HCT116 (cell line): ENCODE measurements at regions not wholly inside any gene's neighbourhood (a gene's known extent, or its start where the extent isn't known, plus 50 kb on each side); places are given as distances from the start of the nearest gene placed in this dataset.

Experiments
- ATAC-seq: fragments of 200-7000 bp; cut with Tn5 transposase; 2 replicates; pipeline ENCODE4 v1.9.1; 2020; ENCODE audit warnings: mild to moderate bottlenecking, moderate library complexity
- BruUV-seq: library from RNA; stranded (reverse); fragments of 400-500 nt; replicated peaks from 2 replicates; lab custom pipeline; 2021; lab: Mats Ljungman, UMichigan
- CTCF ChIA-PET: fragments of 300-600 bp; sonication (Branson Sonifier 250); formaldehyde crosslinking; loops from one replicate; lab custom pipeline; 2021; ENCODE audit warnings: antibody characterized with exemption; lab: Charles Lee
- POLR2A ChIA-PET: fragments of 300-600, 350-600 bp; sonication (Branson Sonifier 250); formaldehyde crosslinking; loops from one replicate; lab custom pipeline; 2021; ENCODE audit warnings: antibody characterized with exemption; lab: Charles Lee
- RAD21 ChIA-PET, 2 experiments: fragments of 300-600 bp; sonication (Branson Sonifier 250); formaldehyde crosslinking; loops; one replicate each; lab custom pipeline; 2023; ENCODE audit warnings: low total read pairs in 2 of 2; ENCODE audit not compliant: uncharacterized antibody in 2 of 2, unreplicated experiment in 2 of 2, low non-redundant PET in 1 of 2; lab: Charles Lee
- DNase-seq: peaks from one replicate; pipeline ENCODE4 v3.0.0-alpha.2; 2010; ENCODE audit warnings: low read depth, low spot score
- H2AFZ ChIP-seq: fragments of 200-600 bp; shearing (Covaris generic), sonication (generic); 2 replicates; pipeline ENCODE4 v1.6.1; 2017; ENCODE audit warnings: low read depth, mixed run types, mixed read lengths, antibody characterized with exemption, low read length; ENCODE audit not compliant: poor library complexity, severe bottlenecking
- H3K27ac ChIP-seq: 2 replicates; pipeline ENCODE4 v1.5.1; 2012; ENCODE audit warnings: low read depth, low read length
- H3K27me3 ChIP-seq: fragments of 200-600 bp; sonication (generic); 2 replicates; pipeline ENCODE4 v1.6.1; 2016; ENCODE audit warnings: mixed run types, low read length, mixed read lengths; ENCODE audit not compliant: insufficient read depth
- H3K36me3 ChIP-seq, 2 experiments: fragments of 200-500 bp in 1 of 2; fragments of 200-600 bp in 1 of 2; sonication (Bioruptor generic) in 1 of 2; sonication (generic) in 1 of 2; 2 replicates each; pipeline versions ENCODE4 v1.5.1 to v1.6.1; 2014 to 2016; ENCODE audit warnings: low read length in 2 of 2, inconsistent platforms in 1 of 2, mixed read lengths in 1 of 2, mixed run types in 1 of 2; ENCODE audit not compliant: insufficient read depth in 2 of 2, control insufficient read depth in 1 of 2
- H3K4me1 ChIP-seq, 2 experiments: fragments of 200-600 bp in 1 of 2; sonication (generic) in 1 of 2; 2 replicates each; pipeline versions ENCODE4 v1.5.1 to v1.6.1; 2012 to 2017; ENCODE audit warnings: low read length in 2 of 2, inconsistent platforms in 1 of 2, mild to moderate bottlenecking in 1 of 2, mixed read lengths in 1 of 2, mixed run types in 1 of 2, moderate library complexity in 1 of 2; ENCODE audit not compliant: insufficient read depth in 2 of 2, control insufficient read depth in 1 of 2
- H3K4me2 ChIP-seq: fragments of 200-600 bp; sonication (generic); 2 replicates; pipeline ENCODE4 v1.6.1; 2017; ENCODE audit warnings: mixed run types, low read length, mixed read lengths
- H3K4me3 ChIP-seq, 2 experiments: fragments of 200-600 bp in 1 of 2; sonication (generic) in 1 of 2; replicated peaks in 1 of 2; 2 replicates each; pipeline ENCODE4 v1.5.1; 2011 to 2016; ENCODE audit warnings: low read length in 2 of 2, control low read depth in 1 of 2, low read depth in 1 of 2, mild to moderate bottlenecking in 1 of 2, mixed read lengths in 1 of 2, mixed run types in 1 of 2
- H3K79me2 ChIP-seq: fragments of 200-600 bp; sonication (generic); 2 replicates; pipeline ENCODE4 v1.6.1; 2017; ENCODE audit warnings: mild to moderate bottlenecking, mixed run types, low read length, moderate library complexity, mixed read lengths; ENCODE audit not compliant: insufficient read depth
- H3K9ac ChIP-seq: fragments of 200-600 bp; sonication (generic); 2 replicates; pipeline ENCODE4 v1.6.1; 2016; ENCODE audit warnings: low read length, mixed read lengths
- H3K9me2 ChIP-seq: fragments of 200-600 bp; sonication (generic), shearing (Covaris generic); 2 replicates; pipeline ENCODE4 v1.6.1; 2017; ENCODE audit warnings: mixed run types, mild to moderate bottlenecking, moderate library complexity; ENCODE audit not compliant: insufficient read depth
- H3K9me3 ChIP-seq, 2 experiments: fragments of 200-500 bp in 1 of 2; fragments of 200-600 bp in 1 of 2; sonication (Bioruptor generic) in 1 of 2; sonication (generic) in 1 of 2; 2 replicates each; pipeline ENCODE4 v1.6.1; 2014 to 2017; ENCODE audit warnings: low read length in 2 of 2, mixed read lengths in 2 of 2, inconsistent platforms in 1 of 2, low read depth in 1 of 2, mild to moderate bottlenecking in 1 of 2, mixed run types in 1 of 2, moderate library complexity in 1 of 2; ENCODE audit not compliant: control insufficient read depth in 1 of 2, insufficient read depth in 1 of 2
- H4K20me1 ChIP-seq: fragments of 200-600 bp; sonication (generic), shearing (Covaris generic); 2 replicates; pipeline ENCODE4 v1.6.1; 2017; ENCODE audit warnings: mixed run types, mild to moderate bottlenecking, moderate library complexity; ENCODE audit not compliant: insufficient read depth
- CEBPB ChIP-seq: IDR thresholded peaks from 2 replicates; pipeline ENCODE4 v1.6.1; 2012; ENCODE audit warnings: low read depth
- EGR1 ChIP-seq: IDR thresholded peaks from 2 replicates; pipeline ENCODE4 v1.6.1; 2012; ENCODE audit warnings: low read depth
- ELF1 ChIP-seq: IDR thresholded peaks from 2 replicates; pipeline ENCODE4 v1.6.1; 2012; ENCODE audit warnings: low read depth, borderline replicate concordance
- POLR2A ChIP-seq: IDR thresholded peaks from 2 replicates; pipeline ENCODE4 v1.7.0; 2011; ENCODE audit warnings: borderline replicate concordance; ENCODE audit not compliant: insufficient read depth, insufficient read length; ENCODE audit errors: extremely low read depth
- RAD21 ChIP-seq: IDR thresholded peaks from 2 replicates; pipeline ENCODE4 v1.6.1; 2012; ENCODE audit warnings: low read depth, mild to moderate bottlenecking
- SIN3A ChIP-seq: IDR thresholded peaks from 2 replicates; pipeline ENCODE4 v1.6.1; 2012; ENCODE audit warnings: low read depth
- SRF ChIP-seq: IDR thresholded peaks from 2 replicates; pipeline ENCODE4 v1.6.1; 2012; ENCODE audit warnings: low read depth
- TCF7L2 ChIP-seq: IDR thresholded peaks from 2 replicates; pipeline ENCODE4 v1.7.0; 2011; ENCODE audit warnings: borderline replicate concordance, inconsistent platforms; ENCODE audit not compliant: insufficient read depth, insufficient read length; ENCODE audit errors: extremely low read depth
- intact Hi-C: fragments of 100-400 bp; cut with micrococcal nuclease; formaldehyde crosslinking; loops from 2 replicates; pipeline ENCODE4 v1.10.0; 2022
- TF ChIP-seq, protein P1 (sequence below), 3 experiments: fragments of 200-600 bp in 1 of 3; sonication (generic) in 1 of 3; IDR thresholded peaks in 2 of 3; conservative IDR thresholded peaks in 1 of 3; 2 replicates each; pipeline ENCODE4 v1.5.1; 2012 to 2017; ENCODE audit warnings: low read depth in 2 of 3, low read length in 2 of 3, antibody characterized with exemption in 1 of 3, borderline replicate concordance in 1 of 3, control low read depth in 1 of 3, mild to moderate bottlenecking in 1 of 3, mixed read lengths in 1 of 3, mixed run types in 1 of 3, moderate library complexity in 1 of 3; ENCODE audit not compliant: insufficient read depth in 1 of 3
- TF ChIP-seq, protein P2 (sequence below): IDR thresholded peaks from 2 replicates; pipeline ENCODE4 v1.6.1; 2011; ENCODE audit warnings: mild to moderate bottlenecking, low read length, moderate library complexity; ENCODE audit not compliant: insufficient replicate concordance; ENCODE audit errors: extremely low read depth
- TF ChIP-seq, protein P3 (sequence below): IDR thresholded peaks from 2 replicates; pipeline ENCODE4 v1.6.1; 2012; ENCODE audit warnings: low read depth
- TF ChIP-seq, protein P4 (sequence below): IDR thresholded peaks from 2 replicates; pipeline ENCODE4 v1.6.1; 2012

DNA sequence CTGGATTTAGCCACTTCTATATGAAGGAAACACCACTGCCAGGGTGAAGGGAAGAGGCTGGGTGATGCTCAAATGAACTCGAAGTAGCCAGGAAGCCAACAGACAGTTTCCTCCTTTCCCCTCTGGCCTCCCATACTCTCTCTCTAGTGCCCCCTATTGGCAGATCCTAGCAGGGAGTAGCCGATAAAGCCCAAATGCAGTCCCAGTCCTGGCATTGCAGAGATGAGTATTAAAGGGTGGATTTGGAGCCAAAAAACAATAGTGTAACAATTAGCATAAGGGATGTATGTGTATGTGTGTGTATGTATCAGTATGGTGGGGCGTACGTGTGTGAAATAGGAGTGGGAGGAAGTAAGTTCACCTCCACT, 213.8 kb upstream of the LDB2 start:
- H3K27ac ChIP-seq: no peak overlapping the region
- ATAC-seq: peak; percentile 69
- ChIA-PET RAD21 (no interaction called here), CTCF (interaction anchor here (1.5 kb wide), 1 partner anchor 196 kb away, joined by 5 read pairs; no protein-coding TSS in a partner anchor), POLR2A (no interaction called here)
- no TSS peak for BruUV-seq
- no peak overlapping the region for H3K4me3 ChIP-seq
- H3K9me3 ChIP-seq: no peaks in the 10 kb centered on the region
- H3K36me3 ChIP-seq: no peaks in the 10 kb centered on the region
- H3K79me2 ChIP-seq: no peaks in the 10 kb centered on the region
- no peak for DNase-seq
- no peaks in the 10 kb centered on the region for H4K20me1 ChIP-seq
- TF ChIP-seq EGR1: no peak
- TF ChIP-seq, protein P1, sequence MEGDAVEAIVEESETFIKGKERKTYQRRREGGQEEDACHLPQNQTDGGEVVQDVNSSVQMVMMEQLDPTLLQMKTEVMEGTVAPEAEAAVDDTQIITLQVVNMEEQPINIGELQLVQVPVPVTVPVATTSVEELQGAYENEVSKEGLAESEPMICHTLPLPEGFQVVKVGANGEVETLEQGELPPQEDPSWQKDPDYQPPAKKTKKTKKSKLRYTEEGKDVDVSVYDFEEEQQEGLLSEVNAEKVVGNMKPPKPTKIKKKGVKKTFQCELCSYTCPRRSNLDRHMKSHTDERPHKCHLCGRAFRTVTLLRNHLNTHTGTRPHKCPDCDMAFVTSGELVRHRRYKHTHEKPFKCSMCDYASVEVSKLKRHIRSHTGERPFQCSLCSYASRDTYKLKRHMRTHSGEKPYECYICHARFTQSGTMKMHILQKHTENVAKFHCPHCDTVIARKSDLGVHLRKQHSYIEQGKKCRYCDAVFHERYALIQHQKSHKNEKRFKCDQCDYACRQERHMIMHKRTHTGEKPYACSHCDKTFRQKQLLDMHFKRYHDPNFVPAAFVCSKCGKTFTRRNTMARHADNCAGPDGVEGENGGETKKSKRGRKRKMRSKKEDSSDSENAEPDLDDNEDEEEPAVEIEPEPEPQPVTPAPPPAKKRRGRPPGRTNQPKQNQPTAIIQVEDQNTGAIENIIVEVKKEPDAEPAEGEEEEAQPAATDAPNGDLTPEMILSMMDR (IDR thresholded peaks at IDR 0.05 in 2 of 3, conservative IDR thresholded peaks at IDR 0.05 in 1 of 3; ENCODE audit: borderline replicate concordance in 1 of 3, insufficient read depth in 1 of 3, low read depth in 2 of 3, low read length in 2 of 3): peak; percentile 36 to 69 (median 67)
- no peak for TF ChIP-seq CEBPB
- peak; percentile 47 for TF ChIP-seq RAD21
- TF ChIP-seq, protein P2, sequence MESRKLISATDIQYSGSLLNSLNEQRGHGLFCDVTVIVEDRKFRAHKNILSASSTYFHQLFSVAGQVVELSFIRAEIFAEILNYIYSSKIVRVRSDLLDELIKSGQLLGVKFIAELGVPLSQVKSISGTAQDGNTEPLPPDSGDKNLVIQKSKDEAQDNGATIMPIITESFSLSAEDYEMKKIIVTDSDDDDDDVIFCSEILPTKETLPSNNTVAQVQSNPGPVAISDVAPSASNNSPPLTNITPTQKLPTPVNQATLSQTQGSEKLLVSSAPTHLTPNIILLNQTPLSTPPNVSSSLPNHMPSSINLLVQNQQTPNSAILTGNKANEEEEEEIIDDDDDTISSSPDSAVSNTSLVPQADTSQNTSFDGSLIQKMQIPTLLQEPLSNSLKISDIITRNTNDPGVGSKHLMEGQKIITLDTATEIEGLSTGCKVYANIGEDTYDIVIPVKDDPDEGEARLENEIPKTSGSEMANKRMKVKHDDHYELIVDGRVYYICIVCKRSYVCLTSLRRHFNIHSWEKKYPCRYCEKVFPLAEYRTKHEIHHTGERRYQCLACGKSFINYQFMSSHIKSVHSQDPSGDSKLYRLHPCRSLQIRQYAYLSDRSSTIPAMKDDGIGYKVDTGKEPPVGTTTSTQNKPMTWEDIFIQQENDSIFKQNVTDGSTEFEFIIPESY: no peak
- no peak for TF ChIP-seq ELF1
- TF ChIP-seq, protein P3, sequence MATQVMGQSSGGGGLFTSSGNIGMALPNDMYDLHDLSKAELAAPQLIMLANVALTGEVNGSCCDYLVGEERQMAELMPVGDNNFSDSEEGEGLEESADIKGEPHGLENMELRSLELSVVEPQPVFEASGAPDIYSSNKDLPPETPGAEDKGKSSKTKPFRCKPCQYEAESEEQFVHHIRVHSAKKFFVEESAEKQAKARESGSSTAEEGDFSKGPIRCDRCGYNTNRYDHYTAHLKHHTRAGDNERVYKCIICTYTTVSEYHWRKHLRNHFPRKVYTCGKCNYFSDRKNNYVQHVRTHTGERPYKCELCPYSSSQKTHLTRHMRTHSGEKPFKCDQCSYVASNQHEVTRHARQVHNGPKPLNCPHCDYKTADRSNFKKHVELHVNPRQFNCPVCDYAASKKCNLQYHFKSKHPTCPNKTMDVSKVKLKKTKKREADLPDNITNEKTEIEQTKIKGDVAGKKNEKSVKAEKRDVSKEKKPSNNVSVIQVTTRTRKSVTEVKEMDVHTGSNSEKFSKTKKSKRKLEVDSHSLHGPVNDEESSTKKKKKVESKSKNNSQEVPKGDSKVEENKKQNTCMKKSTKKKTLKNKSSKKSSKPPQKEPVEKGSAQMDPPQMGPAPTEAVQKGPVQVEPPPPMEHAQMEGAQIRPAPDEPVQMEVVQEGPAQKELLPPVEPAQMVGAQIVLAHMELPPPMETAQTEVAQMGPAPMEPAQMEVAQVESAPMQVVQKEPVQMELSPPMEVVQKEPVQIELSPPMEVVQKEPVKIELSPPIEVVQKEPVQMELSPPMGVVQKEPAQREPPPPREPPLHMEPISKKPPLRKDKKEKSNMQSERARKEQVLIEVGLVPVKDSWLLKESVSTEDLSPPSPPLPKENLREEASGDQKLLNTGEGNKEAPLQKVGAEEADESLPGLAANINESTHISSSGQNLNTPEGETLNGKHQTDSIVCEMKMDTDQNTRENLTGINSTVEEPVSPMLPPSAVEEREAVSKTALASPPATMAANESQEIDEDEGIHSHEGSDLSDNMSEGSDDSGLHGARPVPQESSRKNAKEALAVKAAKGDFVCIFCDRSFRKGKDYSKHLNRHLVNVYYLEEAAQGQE: no peak
- TF ChIP-seq, protein P4, sequence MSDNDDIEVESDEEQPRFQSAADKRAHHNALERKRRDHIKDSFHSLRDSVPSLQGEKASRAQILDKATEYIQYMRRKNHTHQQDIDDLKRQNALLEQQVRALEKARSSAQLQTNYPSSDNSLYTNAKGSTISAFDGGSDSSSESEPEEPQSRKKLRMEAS: no peak
- TF ChIP-seq TCF7L2: no peak
- TF ChIP-seq SIN3A: no peak
- TF ChIP-seq POLR2A: no peak
- TF ChIP-seq SRF: no peak
- TF ChIP-seq, all 23 proteins: peak for 2
- Histone ChIP-seq H3K4me2 (no peak overlapping the region), H3K27me3 (no peaks in the 10 kb centered on the region), H2AFZ (no peak overlapping the region), H3K9me2 (no peaks in the 10 kb centered on the region), H3K9ac (no peak overlapping the region), H3K4me1 (no peaks in the 10 kb centered on the region)
- intact Hi-C loops: loop anchor here (10.0 kb wide), 1 partner anchor 197 kb away; no protein-coding TSS in a partner anchor
